ENCODE measurements at regions not wholly inside any gene's neighbourhood (a gene's known extent, or its start where the extent isn't known, plus 50 kb on each side); places are given as distances from the start of the nearest gene placed in this dataset.

DNA sequence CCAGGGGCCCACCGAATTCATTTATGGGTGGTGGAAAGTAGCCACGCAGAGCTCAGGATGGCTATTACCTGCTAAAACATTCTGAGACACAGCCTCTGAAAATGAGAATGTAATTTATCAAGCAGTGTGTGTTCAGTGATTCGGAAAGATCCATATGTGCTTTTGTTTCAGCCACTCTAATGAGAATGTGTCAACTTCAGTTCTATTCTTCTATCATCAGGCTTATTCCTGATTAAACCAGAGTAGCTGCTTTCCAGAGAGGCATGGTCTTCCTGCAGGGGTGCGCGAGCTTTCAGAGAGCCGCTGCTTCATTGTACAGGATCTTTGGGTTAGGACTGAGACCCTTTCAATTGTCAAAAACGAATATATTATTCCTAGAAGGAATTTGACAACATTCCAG lies 167.6 kb downstream of the OTUD1 start:
- DNase-seq (ENCODE audit: low spot score in 2 of 2, unreplicated experiment in 2 of 2): no peak
- H3K27ac Mint-ChIP-seq: no peak overlapping the region
- H3K4me3 Mint-ChIP-seq: no peak overlapping the region
- no peaks in the 10 kb centered on the region for H3K9me3 Mint-ChIP-seq
- H3K36me3 Mint-ChIP-seq: no peaks in the 10 kb centered on the region
- H3K27me3 Mint-ChIP-seq (ENCODE audit: low read depth): peaks cover 19% of the 10 kb centered on the region
- peaks cover 3% of the 10 kb centered on the region for H3K4me1 Mint-ChIP-seq
- TF ChIP-seq, protein P1, sequence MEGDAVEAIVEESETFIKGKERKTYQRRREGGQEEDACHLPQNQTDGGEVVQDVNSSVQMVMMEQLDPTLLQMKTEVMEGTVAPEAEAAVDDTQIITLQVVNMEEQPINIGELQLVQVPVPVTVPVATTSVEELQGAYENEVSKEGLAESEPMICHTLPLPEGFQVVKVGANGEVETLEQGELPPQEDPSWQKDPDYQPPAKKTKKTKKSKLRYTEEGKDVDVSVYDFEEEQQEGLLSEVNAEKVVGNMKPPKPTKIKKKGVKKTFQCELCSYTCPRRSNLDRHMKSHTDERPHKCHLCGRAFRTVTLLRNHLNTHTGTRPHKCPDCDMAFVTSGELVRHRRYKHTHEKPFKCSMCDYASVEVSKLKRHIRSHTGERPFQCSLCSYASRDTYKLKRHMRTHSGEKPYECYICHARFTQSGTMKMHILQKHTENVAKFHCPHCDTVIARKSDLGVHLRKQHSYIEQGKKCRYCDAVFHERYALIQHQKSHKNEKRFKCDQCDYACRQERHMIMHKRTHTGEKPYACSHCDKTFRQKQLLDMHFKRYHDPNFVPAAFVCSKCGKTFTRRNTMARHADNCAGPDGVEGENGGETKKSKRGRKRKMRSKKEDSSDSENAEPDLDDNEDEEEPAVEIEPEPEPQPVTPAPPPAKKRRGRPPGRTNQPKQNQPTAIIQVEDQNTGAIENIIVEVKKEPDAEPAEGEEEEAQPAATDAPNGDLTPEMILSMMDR (IDR thresholded peaks at IDR 0.05; ENCODE audit: unreplicated experiment): no peak

DNA sequence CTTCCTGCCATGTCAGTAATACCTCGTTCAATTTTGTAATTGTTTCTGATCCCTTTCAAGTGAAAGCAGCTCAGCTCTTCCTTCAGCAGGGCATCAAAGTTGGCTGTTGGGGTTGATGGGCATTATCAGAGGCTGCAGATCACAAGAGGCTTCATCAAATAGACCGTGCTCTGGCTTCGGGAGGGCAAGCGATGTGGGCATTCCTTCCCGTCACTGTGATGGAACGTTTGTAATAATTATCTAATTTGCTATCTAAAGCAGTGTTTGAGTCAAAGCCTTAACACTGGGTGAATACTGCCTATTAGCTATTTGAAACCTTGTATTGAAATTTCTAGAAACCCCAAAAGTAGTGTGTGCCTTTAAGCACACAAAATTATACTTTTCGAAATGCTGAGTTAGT lies 170.1 kb downstream of the OTUD1 start:
- Mint-ChIP-seq H3K9me3 (no peaks in the 10 kb centered on the region), H3K27ac (no peak overlapping the region), H3K36me3 (no peaks in the 10 kb centered on the region), H3K4me1 (peaks cover 3% of the 10 kb centered on the region), H3K27me3 (ENCODE audit: low read depth) (peaks cover 17% of the 10 kb centered on the region), H3K4me3 (no peak overlapping the region)
- TF ChIP-seq, protein P1 (IDR thresholded peaks at IDR 0.05; ENCODE audit: unreplicated experiment): no peak
- no peak for DNase-seq (ENCODE audit: low spot score in 2 of 2, unreplicated experiment in 2 of 2)

GRCh38 chr10:23610626-23611307 lies 171.9 kb downstream of the OTUD1 start:
- DNase-seq (ENCODE audit: low spot score in 2 of 2, unreplicated experiment in 2 of 2): no peak
- Mint-ChIP-seq H3K9me3 (no peaks in the 10 kb centered on the region), H3K36me3 (no peaks in the 10 kb centered on the region), H3K4me1 (peaks cover 3% of the 10 kb centered on the region), H3K4me3 (no peak overlapping the region), H3K27ac (no peak overlapping the region), H3K27me3 (ENCODE audit: low read depth) (peaks cover 23% of the 10 kb centered on the region)
- TF ChIP-seq, protein P1 (IDR thresholded peaks at IDR 0.05; ENCODE audit: unreplicated experiment): no peak

- peaks cover 3% of the 10 kb centered on the region for H3K4me1 Mint-ChIP-seq
- H3K9me3 Mint-ChIP-seq: no peaks in the 10 kb centered on the region
- DNase-seq (ENCODE audit: low spot score in 2 of 2, unreplicated experiment in 2 of 2): no peak
- no peak overlapping the region for H3K27ac Mint-ChIP-seq
- H3K36me3 Mint-ChIP-seq: no peaks in the 10 kb centered on the region
- TF ChIP-seq, protein P1 (IDR thresholded peaks at IDR 0.05; ENCODE audit: unreplicated experiment): no peak
- H3K4me3 Mint-ChIP-seq: no peak overlapping the region
- peaks cover 21% of the 10 kb centered on the region for H3K27me3 Mint-ChIP-seq (ENCODE audit: low read depth)
These were observed 172.6 kb downstream of the OTUD1 start for GRCh38 chr10:23611308-23612029.

DNA sequence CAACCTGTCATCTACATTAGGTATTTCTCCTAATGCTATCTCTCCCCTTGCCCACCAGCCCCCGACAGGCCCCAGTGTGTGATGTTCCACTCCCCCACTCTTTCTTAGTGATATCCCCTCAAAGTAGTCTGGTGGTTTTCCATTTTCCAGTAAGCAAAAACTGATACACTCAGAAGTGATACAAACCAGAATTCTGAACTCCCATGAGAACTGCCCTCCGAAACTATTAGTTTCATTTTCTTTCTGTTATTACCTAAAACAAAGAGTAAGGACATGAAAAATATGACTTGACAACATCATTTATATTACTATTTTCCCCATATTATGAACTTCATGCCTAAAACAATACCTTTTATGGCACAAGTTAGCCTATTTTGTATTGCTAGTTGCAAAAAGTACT lies 175.0 kb downstream of the OTUD1 start:
- TF ChIP-seq, protein P1 (IDR thresholded peaks at IDR 0.05; ENCODE audit: unreplicated experiment): no peak
- peaks cover 31% of the 10 kb centered on the region for H3K27me3 Mint-ChIP-seq (ENCODE audit: low read depth)
- H3K27ac Mint-ChIP-seq: no peak overlapping the region
- no peak for DNase-seq (ENCODE audit: low spot score in 2 of 2, unreplicated experiment in 2 of 2)
- no peaks in the 10 kb centered on the region for H3K36me3 Mint-ChIP-seq
- no peak overlapping the region for H3K4me3 Mint-ChIP-seq
- H3K9me3 Mint-ChIP-seq: no peaks in the 10 kb centered on the region
- H3K4me1 Mint-ChIP-seq: peaks cover under 1% of the 10 kb centered on the region
